GM20000 (cell line): ENCODE measurements at regions not wholly inside any gene's neighbourhood (a gene's known extent, or its start where the extent isn't known, plus 50 kb on each side); places are given as distances from the start of the nearest gene placed in this dataset.

ENCODE experiments used
- DNase-seq: peaks from one replicate; pipeline ENCODE4 v3.0.0; 2012; ENCODE audit warnings: low spot score
- CTCF ChIP-seq: IDR thresholded peaks from 2 replicates; pipeline ENCODE4 v1.5.1; 2012; ENCODE audit warnings: mild to moderate bottlenecking, control low read depth; ENCODE audit errors: extremely low read depth, missing control alignments

GRCh38 chr2:56456791-56457190 is 273.0 kb downstream of the CCDC85A start:
- no peak for TF ChIP-seq CTCF
- DNase-seq, result no peak

- no peak for DNase-seq
- no peak for TF ChIP-seq CTCF
These were observed 276.7 kb downstream of the CCDC85A start for GRCh38 chr2:56460508-56460907.

- TF ChIP-seq CTCF, result no peak
- DNase-seq, result no peak
These were observed 280.3 kb downstream of the CCDC85A start for GRCh38 chr2:56464066-56464465.

GRCh38 chr2:56464613-56465012 is 280.8 kb downstream of the CCDC85A start:
- TF ChIP-seq CTCF, result no peak
- DNase-seq, result no peak

- no peak for DNase-seq
These were observed 281.7 kb downstream of the CCDC85A start for GRCh38 chr2:56465491-56465890.

GRCh38 chr2:56473524-56473923 is 289.7 kb downstream of the CCDC85A start:
- DNase-seq, result no peak
- no peak for TF ChIP-seq CTCF

More at GRCh38 chr2:56465491-56465890, 281.7 kb downstream of the CCDC85A start:
- no peak for TF ChIP-seq CTCF

GRCh38 chr2:56474412-56475158 is 290.8 kb downstream of the CCDC85A start:
- no peak for DNase-seq
- TF ChIP-seq CTCF, result no peak
